H1 (cell line): ENCODE measurements at regions not wholly inside any gene's neighbourhood (a gene's known extent, or its start where the extent isn't known, plus 50 kb on each side); places are given as distances from the start of the nearest gene placed in this dataset.

Source experiments
- CHD1 ChIP-seq: IDR thresholded peaks from 2 replicates; pipeline ENCODE4 v1.6.1; 2012; ENCODE audit warnings: low read depth, low read length, improper control_type of control experiment
- CTCF ChIP-seq, 3 experiments: IDR thresholded peaks; 1 replicate in 2 of 3; 2 replicates in 1 of 3; pipeline versions ENCODE4 v1.5.1 to v1.6.1; 2011; ENCODE audit warnings: low read length in 3 of 3, mild to moderate bottlenecking in 3 of 3, inconsistent platforms in 2 of 3, low read depth in 1 of 3, moderate library complexity in 1 of 3; ENCODE audit not compliant: insufficient read depth in 1 of 3; ENCODE audit errors: control extremely low read depth in 1 of 3
- E2F6 ChIP-seq: IDR thresholded peaks from 2 replicates; pipeline ENCODE4 v1.6.1; 2012; ENCODE audit warnings: inconsistent platforms
- EP300 ChIP-seq, 2 experiments: IDR thresholded peaks; 1 replicate in 1 of 2; 2 replicates in 1 of 2; pipeline ENCODE4 v1.6.1; 2011 to 2012; ENCODE audit warnings: low read depth in 2 of 2, low read length in 2 of 2, mild to moderate bottlenecking in 2 of 2, borderline replicate concordance in 1 of 2, inconsistent platforms in 1 of 2, moderate library complexity in 1 of 2
- EZH2 ChIP-seq: fragments of 200-600 bp; sonication (generic); IDR thresholded peaks from 2 replicates; pipeline ENCODE4 v1.7.1; 2012; ENCODE audit warnings: low read depth, mild to moderate bottlenecking, moderate library complexity, low read length, inconsistent platforms; ENCODE audit not compliant: severe bottlenecking
- JUN ChIP-seq: IDR thresholded peaks from 2 replicates; pipeline ENCODE4 v1.6.1; 2011; ENCODE audit warnings: low read depth, mild to moderate bottlenecking, improper control_type of control experiment, low read length
- JUND ChIP-seq: IDR thresholded peaks from 2 replicates; pipeline ENCODE4 v1.6.1; 2011; ENCODE audit warnings: mild to moderate bottlenecking, improper control_type of control experiment, low read length
- POLR2A ChIP-seq, 2 experiments: IDR thresholded peaks; 1 replicate in 1 of 2; 2 replicates in 1 of 2; pipeline ENCODE4 v1.6.1; 2011; ENCODE audit warnings: low read depth in 2 of 2, low read length in 2 of 2, mild to moderate bottlenecking in 2 of 2; ENCODE audit errors: control extremely low read depth in 1 of 2
- RAD21 ChIP-seq, 2 experiments: IDR thresholded peaks in 1 of 2; conservative IDR thresholded peaks in 1 of 2; 2 replicates each; pipeline ENCODE4 v1.6.1; 2011; ENCODE audit warnings: low read depth in 2 of 2, low read length in 2 of 2, improper control_type of control experiment in 1 of 2, inconsistent platforms in 1 of 2, mild to moderate bottlenecking in 1 of 2, moderate library complexity in 1 of 2
- SIX5 ChIP-seq: IDR thresholded peaks from 2 replicates; pipeline ENCODE4 v1.6.1; 2011; ENCODE audit warnings: mild to moderate bottlenecking, low read depth, low read length
- TEAD4 ChIP-seq: IDR thresholded peaks from 2 replicates; pipeline ENCODE4 v1.6.1; 2012; ENCODE audit warnings: low read depth, low read length, inconsistent platforms, mixed read lengths
- USF2 ChIP-seq: IDR thresholded peaks from 2 replicates; pipeline ENCODE4 v1.6.1; 2011; ENCODE audit warnings: low read length, improper control_type of control experiment
- YY1 ChIP-seq: IDR thresholded peaks from 2 replicates; pipeline ENCODE4 v1.6.1; 2011; ENCODE audit warnings: low read depth, mild to moderate bottlenecking, low read length
- ZNF274 ChIP-seq: IDR thresholded peaks from 2 replicates; pipeline ENCODE4 v1.7.0; 2012; ENCODE audit warnings: low read length, borderline replicate concordance; ENCODE audit errors: extremely low read depth

- TF ChIP-seq YY1 (no peak), CTCF (IDR thresholded peaks at IDR 0.05; ENCODE audit: control extremely low read depth in 1 of 3, insufficient read depth in 1 of 3, low read depth in 1 of 3, low read length in 3 of 3) (no peak), EZH2 (no peak), RAD21 (IDR thresholded peaks at IDR 0.05 in 1 of 2, conservative IDR thresholded peaks at IDR 0.05 in 1 of 2; ENCODE audit: low read depth in 2 of 2, low read length in 2 of 2) (no peak), E2F6 (no peak), POLR2A (IDR thresholded peaks at IDR 0.05; ENCODE audit: control extremely low read depth in 1 of 2, low read depth in 2 of 2, low read length in 2 of 2) (no peak), SIX5 (no peak), USF2 (no peak), TEAD4 (no peak), EP300 (IDR thresholded peaks at IDR 0.05; ENCODE audit: borderline replicate concordance in 1 of 2, low read depth in 2 of 2, low read length in 2 of 2) (no peak), JUN (no peak), JUND (no peak), ZNF274 (no peak), CHD1 (no peak)
These were observed 1521.3 kb upstream of the ACVR2A start for GRCh38 chr2:146323564-146323963.
